Fibroblast of lung (primary cell): ENCODE measurements at regions not wholly inside any gene's neighbourhood (a gene's known extent, or its start where the extent isn't known, plus 50 kb on each side); places are given as distances from the start of the nearest gene placed in this dataset.
A peak's percentile ranks its signal among the peaks of the same experiment; 100 is the strongest.

Experiments used
- DNase-seq, 2 donors: peaks; one replicate each; pipeline versions ENCODE4 v3.0.0 to v3.0.0-alpha.2; 2010; ENCODE audit warnings: low read depth in 2 of 2
- H2AFZ ChIP-seq: 2 replicates; pipeline ENCODE4 v1.5.1; 2012; ENCODE audit warnings: low read length, control low read depth, inconsistent platforms
- H3K27ac ChIP-seq: 2 replicates; pipeline ENCODE4 v1.5.1; 2011; ENCODE audit warnings: low read length, control low read depth; ENCODE audit not compliant: insufficient read depth
- H3K27me3 ChIP-seq: 2 replicates; pipeline ENCODE4 v1.5.1; 2011; ENCODE audit warnings: mild to moderate bottlenecking, low read length; ENCODE audit not compliant: control insufficient read depth, insufficient read depth
- H3K36me3 ChIP-seq: 2 replicates; pipeline ENCODE4 v1.5.1; 2011; ENCODE audit warnings: low read length; ENCODE audit not compliant: control insufficient read depth, insufficient read depth
- H3K4me1 ChIP-seq: 2 replicates; pipeline ENCODE4 v1.5.1; 2011; ENCODE audit warnings: low read length; ENCODE audit not compliant: control insufficient read depth, insufficient read depth; ENCODE audit errors: extremely low read depth
- H3K4me2 ChIP-seq: 2 replicates; pipeline ENCODE4 v1.5.1; 2011; ENCODE audit warnings: low read length, control low read depth; ENCODE audit not compliant: insufficient read depth; ENCODE audit errors: extremely low read depth
- H3K4me3 ChIP-seq, 4 experiments: fragments of 200-600 bp in 1 of 4; sonication (generic) in 1 of 4; replicated peaks in 1 of 4; 2 replicates each; pipeline ENCODE4 v1.5.1; 2011 to 2016; ENCODE audit warnings: low read length in 4 of 4, low read depth in 3 of 4, mild to moderate bottlenecking in 3 of 4, control low read depth in 2 of 4, inconsistent platforms in 1 of 4, mixed read lengths in 1 of 4; ENCODE audit not compliant: insufficient read depth in 1 of 4; ENCODE audit errors: control extremely low read depth in 1 of 4
- H3K79me2 ChIP-seq: 2 replicates; pipeline ENCODE4 v1.5.1; 2012; ENCODE audit warnings: mild to moderate bottlenecking, low read length, inconsistent platforms; ENCODE audit not compliant: control insufficient read depth, insufficient read depth
- H3K9ac ChIP-seq: 2 replicates; pipeline ENCODE4 v1.5.1; 2011; ENCODE audit warnings: mild to moderate bottlenecking, low read length, control low read depth; ENCODE audit not compliant: insufficient read depth
- H3K9me3 ChIP-seq: 2 replicates; pipeline ENCODE4 v1.5.1; 2012; ENCODE audit warnings: low read depth, low read length; ENCODE audit not compliant: control insufficient read depth, insufficient read depth
- H4K20me1 ChIP-seq: 2 replicates; pipeline ENCODE4 v1.5.1; 2011; ENCODE audit warnings: low read length; ENCODE audit not compliant: control insufficient read depth, insufficient read depth; ENCODE audit errors: extremely low read depth
- CTCF ChIP-seq, 2 donors: IDR thresholded peaks in 1 of 2; conservative IDR thresholded peaks in 1 of 2; 1 replicate in 1 of 2; 2 replicates in 1 of 2; pipeline ENCODE4 v1.5.1; 2011 to 2012; ENCODE audit warnings: low read length in 2 of 2, control low read depth in 1 of 2, inconsistent platforms in 1 of 2, low read depth in 1 of 2, mild to moderate bottlenecking in 1 of 2
- EZH2 ChIP-seq: IDR thresholded peaks from 2 replicates; pipeline ENCODE4 v1.5.1; 2012; ENCODE audit warnings: low read length, control low read depth, mild to moderate bottlenecking; ENCODE audit errors: missing control alignments

- H3K4me3 ChIP-seq = no peak overlapping the region
- H3K9me3 ChIP-seq = no peaks in the 10 kb centered on the region
- no peak for TF ChIP-seq EZH2
- TF ChIP-seq CTCF (conservative IDR thresholded peaks at IDR 0.05 in 1 of 2, IDR thresholded peaks at IDR 0.05 in 1 of 2; ENCODE audit: low read depth in 1 of 2, low read length in 2 of 2) = no peak
- H3K27ac ChIP-seq = peak overlapping the region; percentile 3
- no peak for DNase-seq
- no peaks in the 10 kb centered on the region for H3K79me2 ChIP-seq
- no peaks in the 10 kb centered on the region for H3K27me3 ChIP-seq
- no peak overlapping the region for H3K4me2 ChIP-seq
- H3K36me3 ChIP-seq = no peaks in the 10 kb centered on the region
- H2AFZ ChIP-seq = no peak overlapping the region
- no peak overlapping the region for H3K9ac ChIP-seq
- H4K20me1 ChIP-seq = no peaks in the 10 kb centered on the region
- H3K4me1 ChIP-seq = peaks cover 23% of the 10 kb centered on the region
Observed at GRCh38 chr5:34486849-34487158, 169.3 kb upstream of the RAI14 start.

- H3K9me3 ChIP-seq = no peaks in the 10 kb centered on the region
- no peaks in the 10 kb centered on the region for H3K79me2 ChIP-seq
- H3K36me3 ChIP-seq = no peaks in the 10 kb centered on the region
- H2AFZ ChIP-seq = no peak overlapping the region
- no peak overlapping the region for H3K4me3 ChIP-seq
- peak overlapping the region; percentile 48 for H3K4me2 ChIP-seq
- DNase-seq = peak; percentile 94 to 97
- no peaks in the 10 kb centered on the region for H4K20me1 ChIP-seq
- no peaks in the 10 kb centered on the region for H3K27me3 ChIP-seq
- H3K9ac ChIP-seq = no peak overlapping the region
- no peak for TF ChIP-seq EZH2
- TF ChIP-seq CTCF (conservative IDR thresholded peaks at IDR 0.05 in 1 of 2, IDR thresholded peaks at IDR 0.05 in 1 of 2; ENCODE audit: low read depth in 1 of 2, low read length in 2 of 2) = no peak
- H3K27ac ChIP-seq = peak overlapping the region; percentile 30
- peaks cover 23% of the 10 kb centered on the region for H3K4me1 ChIP-seq
Observed at GRCh38 chr5:34487159-34487879, 168.8 kb upstream of the RAI14 start.

GRCh38 chr5:34487956-34488355 lies 168.2 kb upstream of the RAI14 start:
- Histone ChIP-seq H3K27ac (peak overlapping the region; percentile 30), H3K4me2 (no peak overlapping the region), H3K4me1 (peaks cover 23% of the 10 kb centered on the region), H3K9ac (no peak overlapping the region), H3K27me3 (no peaks in the 10 kb centered on the region), H2AFZ (no peak overlapping the region), H3K9me3 (no peaks in the 10 kb centered on the region), H4K20me1 (no peaks in the 10 kb centered on the region), H3K79me2 (no peaks in the 10 kb centered on the region), H3K4me3 (no peak overlapping the region), H3K36me3 (no peaks in the 10 kb centered on the region)
- TF ChIP-seq CTCF (conservative IDR thresholded peaks at IDR 0.05 in 1 of 2, IDR thresholded peaks at IDR 0.05 in 1 of 2; ENCODE audit: low read depth in 1 of 2, low read length in 2 of 2) (no peak), EZH2 (no peak)
- DNase-seq = no peak
